Stimulated activated CD4-positive, alpha-beta T cell treated with anti-CD3 and anti-CD28 coated beads, Interleukin-1b, Interleukin-23, amount 100 ng/mL, for 1 hour (primary cell): ENCODE measurements at regions not wholly inside any gene's neighbourhood (a gene's known extent, or its start where the extent isn't known, plus 50 kb on each side); places are given as distances from the start of the nearest gene placed in this dataset.

Experiments
- DNase-seq, 2 donors: peaks; one replicate each; pipeline ENCODE4 v3.0.0-alpha.2; 2020; ENCODE audit warnings: low read depth in 2 of 2

DNA sequence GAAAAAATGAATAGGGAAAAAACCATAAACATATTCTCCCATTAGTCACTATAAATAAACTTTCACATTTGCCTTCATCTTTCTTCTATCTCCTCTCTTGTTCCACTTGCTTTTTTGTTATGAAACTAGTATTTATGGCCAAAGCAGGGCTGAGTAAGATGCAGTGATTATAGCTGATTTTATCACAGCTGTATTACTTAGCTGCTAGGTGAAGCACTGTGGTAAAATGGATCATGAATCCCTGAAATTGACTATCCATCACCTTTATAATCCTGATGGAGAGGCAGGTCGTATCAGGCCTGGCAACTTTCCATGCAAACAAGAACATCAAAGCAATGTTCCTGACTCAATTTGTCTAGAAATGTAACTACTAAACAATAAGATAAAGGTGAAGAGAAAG, 471.6 kb downstream of the TUSC7 start:
- no peak for DNase-seq

- no peak for DNase-seq
Measured at GRCh38 chr3:117184574-117184973, 475.0 kb downstream of the TUSC7 start.

DNA sequence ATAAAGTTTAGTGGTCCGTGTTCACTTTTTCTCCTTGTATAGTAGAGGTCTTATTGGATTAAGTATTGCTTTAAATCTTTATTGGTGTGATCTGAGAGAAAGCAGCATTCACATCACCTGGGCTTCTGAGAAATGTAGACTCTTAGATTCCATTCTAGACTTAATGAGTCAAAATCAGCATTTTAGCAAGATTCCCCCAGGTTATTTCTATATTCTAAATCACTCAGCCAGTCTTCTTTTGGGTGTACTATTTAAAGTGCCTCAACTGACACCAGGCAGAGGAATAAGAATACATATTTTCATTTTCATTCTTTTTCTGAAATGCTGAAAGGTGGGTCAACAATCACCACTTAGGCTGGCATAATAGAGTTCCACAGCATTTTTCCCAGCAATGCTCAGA, 481.7 kb downstream of the TUSC7 start:
- no peak for DNase-seq

GRCh38 chr3:117192888-117193287, 483.3 kb downstream of the TUSC7 start:
- no peak for DNase-seq

DNA sequence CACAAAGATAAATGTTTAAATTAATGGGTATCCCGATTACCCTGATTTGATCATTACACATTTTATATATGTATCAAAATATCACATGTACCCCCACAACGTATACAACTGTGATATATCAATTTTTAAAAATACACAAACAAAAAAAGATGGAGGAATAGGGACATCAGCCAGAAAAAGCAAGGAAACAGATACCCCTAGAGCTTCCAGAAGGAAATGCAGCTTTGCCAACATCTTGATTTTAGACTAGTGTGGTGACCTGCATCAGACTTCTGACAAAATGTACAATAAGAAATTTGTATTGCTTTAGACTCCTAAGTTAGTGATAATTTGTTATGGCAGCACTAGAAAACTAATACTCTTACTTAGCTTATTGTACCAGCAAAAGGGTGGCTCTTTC, 483.8 kb downstream of the TUSC7 start:
- no peak for DNase-seq

DNA sequence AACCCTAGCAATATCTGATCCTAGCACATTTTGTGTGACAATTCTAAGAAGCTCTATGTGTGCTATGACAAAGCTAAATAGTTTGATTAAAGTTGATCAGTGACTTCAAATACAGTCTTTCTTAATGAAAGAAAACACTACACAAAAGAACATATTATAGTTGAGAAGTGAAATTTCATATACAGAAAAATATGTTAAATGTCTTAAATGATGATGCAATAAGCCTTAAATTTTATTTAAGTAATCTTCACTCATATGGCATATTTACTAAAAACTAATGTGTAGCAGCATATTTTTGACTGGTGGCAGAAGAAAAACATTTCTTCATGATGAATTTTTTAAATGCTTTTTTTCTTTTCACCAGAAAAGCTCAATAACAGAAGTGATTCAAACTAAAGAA, 485.5 kb downstream of the TUSC7 start:
- no peak for DNase-seq

DNA sequence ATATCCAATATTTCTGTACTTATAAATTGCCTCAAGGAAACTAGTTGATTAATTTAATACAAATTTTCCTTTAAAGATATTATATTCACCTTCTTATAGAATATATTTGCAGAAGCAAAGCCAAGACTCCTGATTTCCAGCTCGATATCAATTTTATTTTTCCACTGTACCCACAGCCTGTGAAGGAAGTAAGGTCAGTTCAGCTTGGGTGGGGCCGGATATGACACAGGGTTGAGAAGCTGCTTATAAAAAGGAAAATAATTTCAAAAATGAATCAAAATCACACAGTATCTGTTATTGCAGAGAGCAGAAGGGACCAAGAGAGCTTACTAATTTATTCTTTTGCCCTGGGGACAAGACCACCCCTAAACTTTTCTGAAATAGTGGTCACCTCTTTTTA, 491.4 kb downstream of the TUSC7 start:
- DNase-seq: no peak

- DNase-seq: no peak
Measured at GRCh38 chr3:117201901-117202774, 492.6 kb downstream of the TUSC7 start.

GRCh38 chr3:117217355-117217754, 507.8 kb downstream of the TUSC7 start:
- no peak for DNase-seq

DNA sequence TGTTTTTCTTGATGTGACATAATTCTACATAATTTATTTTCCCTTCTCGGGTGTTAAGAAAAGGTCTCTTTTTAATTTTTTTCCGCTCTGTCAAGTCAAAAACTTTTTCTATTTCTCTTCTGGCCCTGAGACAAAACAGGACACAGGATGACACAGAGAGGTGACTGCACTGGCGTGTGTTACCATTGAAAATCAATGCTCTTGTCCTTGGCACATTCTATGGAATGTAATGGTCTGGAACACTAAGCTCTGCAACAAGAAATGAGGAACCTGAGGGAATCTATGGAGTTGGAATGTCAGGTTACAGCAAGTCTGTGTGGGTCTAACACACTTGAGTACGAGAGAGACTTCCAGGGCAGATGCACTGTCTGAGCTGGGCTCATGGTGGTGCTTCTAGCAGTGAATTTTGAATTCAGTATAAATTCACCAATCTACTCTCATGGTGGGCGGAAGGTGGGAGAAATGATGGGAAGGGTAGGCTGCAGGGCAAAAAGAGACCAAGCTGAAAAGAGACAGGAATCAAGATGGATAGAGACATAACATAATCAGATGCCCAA, 508.3 kb downstream of the TUSC7 start:
- DNase-seq: no peak

DNA sequence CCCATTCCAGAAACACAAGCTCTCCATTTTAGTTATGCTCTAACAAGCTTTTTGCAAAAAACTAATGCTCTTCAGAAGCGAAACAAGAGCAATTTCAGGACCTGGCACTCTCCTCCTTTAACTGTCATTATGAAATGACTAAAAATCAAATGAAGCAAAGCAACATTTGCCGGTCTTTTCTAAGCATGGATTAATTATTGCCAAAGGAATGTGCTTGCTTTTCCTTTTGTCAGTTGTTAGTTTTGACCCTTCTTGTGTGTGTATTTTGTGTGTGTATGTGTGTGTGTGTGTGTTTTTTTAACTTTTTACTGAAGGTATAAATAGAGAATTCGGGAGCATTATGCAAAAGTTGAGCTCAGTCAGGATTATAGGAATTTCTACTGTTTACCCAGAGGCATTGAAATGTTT, 509.1 kb downstream of the TUSC7 start:
- DNase-seq: no peak

DNA sequence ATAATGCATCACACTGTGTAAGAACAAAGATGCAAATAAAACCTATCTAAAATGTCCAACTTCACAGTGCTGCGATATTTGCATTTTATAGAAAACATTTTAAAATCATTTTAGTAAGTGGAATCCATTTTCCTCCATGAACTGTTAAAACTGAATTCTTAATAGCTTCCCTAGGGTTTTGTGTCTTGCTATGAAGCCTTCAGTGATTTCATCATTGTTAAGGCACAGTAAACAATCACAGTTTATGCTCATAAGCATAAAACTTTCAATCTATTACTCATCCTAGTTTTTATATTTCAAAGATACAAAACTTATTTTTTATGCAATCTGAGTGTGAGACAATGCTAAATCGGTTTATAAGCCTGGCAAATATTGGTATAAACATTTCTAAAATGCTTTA, 509.7 kb downstream of the TUSC7 start:
- DNase-seq: no peak

DNA sequence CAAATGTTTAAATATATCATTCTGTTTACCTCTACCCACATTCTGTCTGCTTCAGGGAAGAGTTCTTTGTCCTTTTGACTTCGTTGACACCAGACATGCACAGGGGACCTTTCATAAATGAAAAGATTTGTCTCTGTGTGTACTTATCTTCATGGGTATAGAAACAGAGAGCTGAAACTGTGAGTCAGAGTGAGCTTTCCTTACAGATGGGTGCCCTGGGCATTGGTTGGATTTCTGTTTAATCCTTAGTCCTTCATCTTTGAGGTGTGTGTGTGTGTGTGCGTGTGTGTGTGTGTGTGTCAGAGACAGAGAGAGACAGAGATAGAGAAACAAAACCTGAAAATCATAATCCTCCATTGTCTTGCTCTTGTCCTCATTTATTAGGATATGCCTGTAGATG, 517.4 kb downstream of the TUSC7 start:
- no peak for DNase-seq

GRCh38 chr3:117228466-117228865, 518.9 kb downstream of the TUSC7 start:
- DNase-seq: no peak

DNA sequence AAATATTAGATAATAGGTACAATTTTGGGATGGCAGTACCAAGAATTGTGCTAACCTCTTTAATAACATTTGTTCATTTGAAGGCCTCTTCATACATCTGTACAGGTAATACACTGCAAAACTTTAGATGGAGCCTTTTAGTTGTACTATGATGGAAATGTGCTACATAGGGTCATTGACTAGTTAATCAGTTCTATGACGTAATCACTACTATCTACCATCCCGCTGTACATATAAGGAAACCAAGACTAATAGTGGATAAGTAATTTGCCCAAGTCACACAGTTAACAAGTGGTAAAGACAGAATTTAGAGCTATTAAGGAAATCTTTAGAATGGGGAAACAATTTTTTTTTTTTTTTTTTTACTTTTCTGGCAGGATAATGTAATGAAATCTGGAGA, 521.3 kb downstream of the TUSC7 start:
- no peak for DNase-seq

GRCh38 chr3:117234331-117234730, 524.8 kb downstream of the TUSC7 start:
- DNase-seq: no peak

DNA sequence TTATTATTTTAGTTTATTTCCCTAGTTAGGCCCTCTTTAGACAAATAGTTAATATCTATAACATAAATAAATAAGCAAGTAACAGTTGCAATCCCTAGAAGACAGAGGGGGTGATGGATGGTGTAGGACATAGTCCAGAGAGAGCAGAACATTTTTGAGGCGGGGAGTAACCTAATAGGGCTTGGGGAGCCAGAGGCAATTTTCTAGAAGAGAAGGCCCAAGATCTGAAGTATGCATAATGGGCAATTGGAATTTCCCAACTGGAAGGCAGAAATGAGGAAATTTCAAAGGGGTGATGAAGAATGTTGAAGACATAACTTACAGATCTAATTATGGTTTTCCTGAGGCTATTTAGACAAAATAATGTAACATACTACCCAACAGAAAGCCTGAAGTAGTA, 525.7 kb downstream of the TUSC7 start:
- DNase-seq: no peak

- no peak for DNase-seq
Measured at GRCh38 chr3:117238806-117239205, 529.2 kb downstream of the TUSC7 start.

- no peak for DNase-seq
Measured at GRCh38 chr3:117243657-117244056, 534.1 kb downstream of the TUSC7 start.

- DNase-seq: no peak
Measured at GRCh38 chr3:117246771-117247555, 537.4 kb downstream of the TUSC7 start.

GRCh38 chr3:117248153-117248552, 538.6 kb downstream of the TUSC7 start:
- no peak for DNase-seq

DNA sequence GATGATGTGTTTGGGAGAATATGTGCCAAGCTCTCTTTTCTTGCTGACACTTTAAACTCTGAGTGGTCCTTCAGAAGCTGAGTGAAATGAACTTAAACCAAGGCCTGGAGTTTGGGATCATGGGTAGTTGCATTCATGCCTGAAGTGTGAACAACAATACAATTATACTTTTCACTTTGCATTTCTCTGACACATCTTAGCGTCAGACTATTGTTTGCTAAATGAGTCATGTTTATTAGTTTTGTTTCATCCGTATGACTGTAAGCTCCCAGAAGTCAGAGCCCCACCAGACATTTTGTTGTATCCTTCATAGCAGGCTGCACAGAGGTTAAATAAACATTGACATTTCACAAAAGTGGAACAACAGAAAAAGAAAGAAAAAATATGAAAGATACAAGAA, 542.6 kb downstream of the TUSC7 start:
- DNase-seq: no peak

- DNase-seq: no peak
Measured at GRCh38 chr3:117252651-117253050, 543.1 kb downstream of the TUSC7 start.
